Upper lobe of left lung (tissue), 6 donors: ENCODE measurements at regions not wholly inside any gene's neighbourhood (a gene's known extent, or its start where the extent isn't known, plus 50 kb on each side); places are given as distances from the start of the nearest gene placed in this dataset.
A peak's percentile ranks its signal among the peaks of the same experiment; 100 is the strongest.

Experiments
- ATAC-seq, 2 donors: fragments of 200-7000 bp; cut with Tn5 transposase; one replicate each; pipeline ENCODE4 v1.9.1; 2022; ENCODE audit warnings: mild to moderate bottlenecking in 2 of 2, moderate library complexity in 2 of 2; ENCODE audit not compliant: low FRiP score in 2 of 2
- DNase-seq, 2 donors: peaks; one replicate each; pipeline ENCODE4 v3.0.0-alpha.2; 2019 to 2020
- H3K27ac ChIP-seq, 4 donors: fragments of 200-600 bp; sonication (generic); one replicate each; pipeline ENCODE4 v1.5.1; 2016 to 2019
- H3K27me3 ChIP-seq, 4 donors: fragments of 200-600 bp; sonication (generic); one replicate each; pipeline ENCODE4 v1.5.1; 2017 to 2019
- H3K36me3 ChIP-seq, 4 donors: fragments of 200-600 bp; sonication (generic); one replicate each; pipeline ENCODE4 v1.5.1; 2016 to 2019
- H3K4me1 ChIP-seq, 4 donors: fragments of 200-600 bp; sonication (generic); one replicate each; pipeline ENCODE4 v1.5.1; 2018 to 2019
- H3K4me3 ChIP-seq, 4 donors: fragments of 200-600 bp; sonication (generic); one replicate each; pipeline ENCODE4 v1.5.1; 2017 to 2019; ENCODE audit warnings: mild to moderate bottlenecking in 2 of 4, moderate library complexity in 1 of 4
- H3K9me3 ChIP-seq, 4 donors: fragments of 200-600 bp; sonication (generic); one replicate each; pipeline ENCODE4 v1.5.1; 2018 to 2019
- CTCF ChIP-seq, 6 experiments: fragments of 450-650 bp in 4 of 6; fragments of 200-600 bp in 2 of 6; sonication (generic) in 2 of 6; IDR thresholded peaks; one replicate each; pipeline ENCODE4 v1.5.1; 2016 to 2019; ENCODE audit warnings: antibody characterized with exemption in 6 of 6
- EP300 ChIP-seq, 4 donors: sonication (generic); formaldehyde crosslinking; IDR thresholded peaks; one replicate each; pipeline ENCODE4 v1.5.1; 2017; ENCODE audit warnings: antibody characterized with exemption in 4 of 4, control low read depth in 2 of 4
- POLR2A ChIP-seq, 4 donors: fragments of 450-650 bp; IDR thresholded peaks; one replicate each; pipeline ENCODE4 v1.5.1; 2016 to 2017; ENCODE audit warnings: antibody characterized with exemption in 4 of 4, mild to moderate bottlenecking in 2 of 4
- POLR2AphosphoS5 ChIP-seq, 2 donors: sonication (generic); formaldehyde crosslinking; IDR thresholded peaks; one replicate each; pipeline ENCODE4 v1.5.1; 2017; ENCODE audit warnings: antibody characterized with exemption in 2 of 2
- whole genome bisulfite sequencing, 2 donors: methylation state at CpG; one replicate each; pipeline ENCODE4 v1.1.5; 2017 to 2018; 5-methylcytosine and 5-hydroxymethylcytosine counted together
- donor health status: DM: no; HTN: no; CAD: no; lungs with moderate emphysema.
- donor health status: DM: no; HTN: yes; CAD: no; lungs with severe emphysema.

- H3K36me3 ChIP-seq: no peaks in the 10 kb centered on the region
- no peak for ATAC-seq
- no peak for DNase-seq
- H3K4me1 ChIP-seq: peaks cover 0 to 4% (median 0%) of the 10 kb centered on the region in 4 donors
- no peaks in the 10 kb centered on the region for H3K9me3 ChIP-seq
- no peaks in the 10 kb centered on the region for H3K27me3 ChIP-seq
- TF ChIP-seq CTCF (IDR thresholded peaks at IDR 0.05) (no peak), POLR2AphosphoS5 (IDR thresholded peaks at IDR 0.05) (no peak), EP300 (IDR thresholded peaks at IDR 0.05) (no peak), POLR2A (IDR thresholded peaks at IDR 0.05) (no peak)
- H3K4me3 ChIP-seq: no peak overlapping the region
- no peak overlapping the region for H3K27ac ChIP-seq
- WGBS, 2 donors: 90 to 93% methylated on average over 4 of the region's 4 CpGs
Measured at GRCh38 chr10:44824607-44825006, 86.5 kb upstream of the TMEM72 start.

DNA sequence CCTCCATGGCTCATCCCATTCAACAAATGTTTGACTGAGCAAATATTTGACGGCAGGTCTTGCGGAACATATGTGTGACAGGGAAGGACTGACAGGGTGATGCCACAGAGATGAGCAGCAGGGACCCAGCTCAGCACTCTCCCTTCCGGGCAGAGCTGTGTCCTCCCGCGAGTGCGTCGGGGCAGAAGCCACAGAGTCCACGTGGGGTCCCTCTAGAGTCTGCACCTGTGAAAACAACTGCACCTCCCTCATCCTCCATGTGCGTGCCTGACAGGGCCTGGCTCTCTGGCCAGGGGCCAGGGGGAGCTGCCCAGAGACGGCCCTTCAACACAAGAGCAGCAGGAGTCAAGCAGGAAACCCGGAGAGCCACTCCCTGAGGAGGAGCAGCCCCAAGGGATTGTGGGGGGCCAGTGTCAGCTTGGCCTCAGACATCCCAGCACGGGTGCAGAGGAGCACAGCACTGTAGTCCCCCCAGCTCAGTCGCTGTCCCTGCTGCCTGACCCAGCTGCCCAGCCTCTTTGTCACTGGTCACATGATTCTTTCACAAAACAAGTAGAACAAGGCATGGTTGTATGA, 83.6 kb upstream of the TMEM72 start:
- DNase-seq (peak; percentile 67 to 80), ATAC-seq (peak; percentile 26 to 74)
- no peak for TF ChIP-seq POLR2A (IDR thresholded peaks at IDR 0.05)
- no peak for TF ChIP-seq CTCF (IDR thresholded peaks at IDR 0.05)
- no peak for TF ChIP-seq EP300 (IDR thresholded peaks at IDR 0.05)
- TF ChIP-seq POLR2AphosphoS5 (IDR thresholded peaks at IDR 0.05): no peak
- H3K9me3 ChIP-seq: no peaks in the 10 kb centered on the region
- H3K27me3 ChIP-seq: no peaks in the 10 kb centered on the region
- no peak overlapping the region for H3K4me3 ChIP-seq
- no peak overlapping the region for H3K27ac ChIP-seq
- H3K4me1 ChIP-seq: peaks cover 0 to 4% (median 0%) of the 10 kb centered on the region in 4 donors
- WGBS, 2 donors: 65 to 74% methylated on average over 10 to 13 of the region's 13 CpGs
- H3K36me3 ChIP-seq: no peaks in the 10 kb centered on the region

GRCh38 chr10:44828508-44829142, 82.5 kb upstream of the TMEM72 start:
- H3K36me3 ChIP-seq: no peaks in the 10 kb centered on the region
- ATAC-seq (peak in 1 of 2 donors; percentile 26), DNase-seq (no peak)
- TF ChIP-seq CTCF (IDR thresholded peaks at IDR 0.05): no peak
- TF ChIP-seq POLR2AphosphoS5 (IDR thresholded peaks at IDR 0.05): no peak
- TF ChIP-seq EP300 (IDR thresholded peaks at IDR 0.05): no peak
- no peak for TF ChIP-seq POLR2A (IDR thresholded peaks at IDR 0.05)
- no peaks in the 10 kb centered on the region for H3K9me3 ChIP-seq
- no peak overlapping the region for H3K4me3 ChIP-seq
- peaks cover 0 to 4% (median 0%) of the 10 kb centered on the region in 4 donors for H3K4me1 ChIP-seq
- no peak overlapping the region for H3K27ac ChIP-seq
- H3K27me3 ChIP-seq: no peaks in the 10 kb centered on the region
- 50 to 52% methylated on average over 16 to 17 of the region's 17 CpGs for WGBS, 2 donors

DNA sequence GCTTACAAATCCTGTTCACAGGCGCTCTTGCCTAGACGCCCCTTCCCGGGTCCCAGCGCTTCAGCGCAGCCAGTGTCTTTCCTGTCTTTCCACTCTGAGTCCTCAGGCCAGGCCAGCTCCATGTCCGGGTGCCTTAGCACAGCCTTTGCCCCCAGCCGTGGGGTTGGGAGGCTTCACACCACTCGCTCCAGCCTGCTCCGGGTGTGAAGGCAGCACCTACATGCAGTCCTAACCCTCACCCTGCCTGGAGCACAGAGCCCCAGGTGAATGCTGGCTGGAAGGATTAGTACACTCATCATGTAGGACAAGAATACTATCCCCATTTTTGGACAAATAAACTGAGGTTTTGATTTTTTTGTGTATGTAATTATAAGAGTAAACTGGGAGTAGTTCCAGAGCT, 81.7 kb upstream of the TMEM72 start:
- ATAC-seq (peak in 1 of 2 donors; percentile 26), DNase-seq (peak in 1 of 2 donors; percentile 45)
- H3K4me3 ChIP-seq: no peak overlapping the region
- H3K9me3 ChIP-seq: no peaks in the 10 kb centered on the region
- H3K27ac ChIP-seq: no peak overlapping the region
- H3K4me1 ChIP-seq: peaks cover 0 to 4% (median 0%) of the 10 kb centered on the region in 4 donors
- no peaks in the 10 kb centered on the region for H3K36me3 ChIP-seq
- no peak for TF ChIP-seq POLR2AphosphoS5 (IDR thresholded peaks at IDR 0.05)
- TF ChIP-seq EP300 (IDR thresholded peaks at IDR 0.05): no peak
- TF ChIP-seq POLR2A (IDR thresholded peaks at IDR 0.05): no peak
- TF ChIP-seq CTCF (IDR thresholded peaks at IDR 0.05): no peak
- no peaks in the 10 kb centered on the region for H3K27me3 ChIP-seq
- WGBS, 2 donors: 86 to 89% methylated on average over 8 to 9 of the region's 9 CpGs

- Histone ChIP-seq H3K4me1 (peaks cover 0 to 4% (median 0%) of the 10 kb centered on the region in 4 donors), H3K27me3 (no peaks in the 10 kb centered on the region), H3K36me3 (no peaks in the 10 kb centered on the region), H3K9me3 (no peaks in the 10 kb centered on the region), H3K27ac (no peak overlapping the region), H3K4me3 (no peak overlapping the region)
- ATAC-seq (no peak), DNase-seq (no peak)
- TF ChIP-seq EP300 (IDR thresholded peaks at IDR 0.05) (no peak), CTCF (IDR thresholded peaks at IDR 0.05) (no peak), POLR2A (IDR thresholded peaks at IDR 0.05) (no peak), POLR2AphosphoS5 (IDR thresholded peaks at IDR 0.05) (no peak)
- 59 to 79% methylated on average over 4 of the region's 4 CpGs for WGBS, 2 donors
Measured at GRCh38 chr10:44830022-44830421, 81.1 kb upstream of the TMEM72 start.
